Sigmoid colon (tissue), 4 donors: ENCODE measurements at regions not wholly inside any gene's neighbourhood (a gene's known extent, or its start where the extent isn't known, plus 50 kb on each side); places are given as distances from the start of the nearest gene placed in this dataset.

ENCODE experiments used
- POLR2A ChIP-seq, 2 donors: fragments of 450-650 bp; IDR thresholded peaks; one replicate each; pipeline ENCODE4 v1.6.1; 2016; ENCODE audit warnings: antibody characterized with exemption in 2 of 2, mild to moderate bottlenecking in 2 of 2, moderate library complexity in 2 of 2
- POLR2AphosphoS5 ChIP-seq, 4 donors: sonication (generic); formaldehyde crosslinking; IDR thresholded peaks; one replicate each; pipeline ENCODE4 v1.6.1; 2017; ENCODE audit warnings: antibody characterized with exemption in 4 of 4
- TF ChIP-seq, protein P1 (sequence below), 4 experiments: fragments of 450-650 bp in 3 of 4; fragments of 200-600 bp in 1 of 4; IDR thresholded peaks; one replicate each; pipeline ENCODE4 v1.5.1; 2016 to 2019; ENCODE audit warnings: antibody characterized with exemption in 4 of 4, mild to moderate bottlenecking in 3 of 4, moderate library complexity in 2 of 4

DNA sequence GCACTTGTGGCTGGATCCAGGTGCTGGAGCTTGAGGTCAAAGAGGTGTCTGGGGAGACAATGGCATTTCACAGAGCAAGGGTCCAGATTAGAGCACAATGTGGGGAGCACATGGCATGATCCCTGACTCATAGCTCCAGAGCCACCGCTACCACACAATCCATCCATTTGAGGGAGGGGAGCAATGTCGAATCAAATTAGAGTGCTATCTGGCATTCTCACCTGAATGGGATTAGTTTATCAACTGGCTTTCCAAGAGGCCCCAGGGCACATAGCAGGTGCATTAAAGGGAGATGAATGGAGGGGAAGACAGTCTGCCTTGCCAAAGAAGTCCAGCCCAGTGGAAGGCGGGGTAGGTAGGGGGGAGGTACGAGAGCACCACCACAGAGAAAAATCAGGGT, 194.4 kb upstream of the GPR12 start:
- TF ChIP-seq, protein P1, sequence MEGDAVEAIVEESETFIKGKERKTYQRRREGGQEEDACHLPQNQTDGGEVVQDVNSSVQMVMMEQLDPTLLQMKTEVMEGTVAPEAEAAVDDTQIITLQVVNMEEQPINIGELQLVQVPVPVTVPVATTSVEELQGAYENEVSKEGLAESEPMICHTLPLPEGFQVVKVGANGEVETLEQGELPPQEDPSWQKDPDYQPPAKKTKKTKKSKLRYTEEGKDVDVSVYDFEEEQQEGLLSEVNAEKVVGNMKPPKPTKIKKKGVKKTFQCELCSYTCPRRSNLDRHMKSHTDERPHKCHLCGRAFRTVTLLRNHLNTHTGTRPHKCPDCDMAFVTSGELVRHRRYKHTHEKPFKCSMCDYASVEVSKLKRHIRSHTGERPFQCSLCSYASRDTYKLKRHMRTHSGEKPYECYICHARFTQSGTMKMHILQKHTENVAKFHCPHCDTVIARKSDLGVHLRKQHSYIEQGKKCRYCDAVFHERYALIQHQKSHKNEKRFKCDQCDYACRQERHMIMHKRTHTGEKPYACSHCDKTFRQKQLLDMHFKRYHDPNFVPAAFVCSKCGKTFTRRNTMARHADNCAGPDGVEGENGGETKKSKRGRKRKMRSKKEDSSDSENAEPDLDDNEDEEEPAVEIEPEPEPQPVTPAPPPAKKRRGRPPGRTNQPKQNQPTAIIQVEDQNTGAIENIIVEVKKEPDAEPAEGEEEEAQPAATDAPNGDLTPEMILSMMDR (IDR thresholded peaks at IDR 0.05) = no peak
- TF ChIP-seq POLR2A (IDR thresholded peaks at IDR 0.05) = no peak
- no peak for TF ChIP-seq POLR2AphosphoS5 (IDR thresholded peaks at IDR 0.05)
